HepG2 (cell line): ENCODE measurements at regions not wholly inside any gene's neighbourhood (a gene's known extent, or its start where the extent isn't known, plus 50 kb on each side); places are given as distances from the start of the nearest gene placed in this dataset.

Source experiments
- ATAC-seq: fragments of 200-7000 bp; cut with Tn5 transposase; 3 replicates; pipeline ENCODE4 v1.9.1; 2020; ENCODE audit warnings: mild to moderate bottlenecking, moderate library complexity
- BruUV-seq: library from RNA; stranded (reverse); fragments of 400-500 nt; replicated peaks from 2 replicates; lab custom pipeline; 2021; lab: Mats Ljungman, UMichigan
- CTCF ChIA-PET: fragments of 300-600 bp; formaldehyde crosslinking; extraction: SDS; loops from one replicate; lab custom pipeline; 2021; ENCODE audit warnings: low total read pairs, inconsistent platforms, low intra/inter-chr PET ratio; lab: Yijun Ruan, JAX
- POLR2A ChIA-PET: fragments of 350-600 bp; sonication (Branson Sonifier 250); formaldehyde crosslinking; loops from one replicate; lab custom pipeline; 2020; ENCODE audit warnings: antibody characterized with exemption, inconsistent platforms; lab: Yijun Ruan, JAX
- DNase-seq: peaks from one replicate; pipeline ENCODE4 v3.0.0-alpha.2; 2015; ENCODE audit warnings: low spot score
- FAIRE-seq: peaks from 3 replicates; lab custom pipeline; 2011; peaks lifted over from hg19 to GRCh38; lab: Jason Lieb, UNC
- H2AFZ ChIP-seq: one replicate; pipeline ENCODE4 v1.6.1; 2011; ENCODE audit warnings: low read length, inconsistent platforms
- H3K27ac ChIP-seq: fragments of 300-600 bp; 3 replicates; pipeline ENCODE4 v1.8.0; 2011; ENCODE audit warnings: mixed run types, mild to moderate bottlenecking, mixed read lengths, low read length, inconsistent platforms; ENCODE audit not compliant: insufficient read depth; ENCODE audit errors: extremely low read length
- H3K27me3 ChIP-seq, 2 experiments: fragments of 200-600 bp in 1 of 2; 2 replicates in 1 of 2; 3 replicates in 1 of 2; pipeline versions ENCODE4 v1.6.0 to v1.8.0; 2011; ENCODE audit warnings: low read length in 2 of 2, mild to moderate bottlenecking in 2 of 2, moderate library complexity in 2 of 2, inconsistent platforms in 1 of 2; ENCODE audit not compliant: insufficient read depth in 2 of 2, control insufficient read depth in 1 of 2
- H3K36me3 ChIP-seq, 2 experiments: fragments of 200-600 bp in 1 of 2; replicated peaks in 1 of 2; 2 replicates in 1 of 2; 3 replicates in 1 of 2; pipeline versions ENCODE4 v1.5.1 to v1.8.0; 2011; ENCODE audit warnings: low read length in 2 of 2, inconsistent platforms in 1 of 2; ENCODE audit not compliant: insufficient read depth in 2 of 2, control insufficient read depth in 1 of 2
- H3K4me1 ChIP-seq: 2 replicates; pipeline ENCODE4 v1.5.1; 2012; ENCODE audit warnings: low read length, inconsistent platforms; ENCODE audit not compliant: insufficient read depth
- H3K4me2 ChIP-seq: 2 replicates; pipeline ENCODE4 v1.6.0; 2011; ENCODE audit warnings: low read depth, low read length, inconsistent platforms
- H3K4me3 ChIP-seq, 3 experiments: fragments of 200-600 bp in 1 of 3; sonication (generic), shearing (Covaris generic) in 1 of 3; replicated peaks in 1 of 3; 2 replicates each; pipeline ENCODE4 v1.5.1; 2011 to 2016; ENCODE audit warnings: low read length in 3 of 3, inconsistent platforms in 2 of 3, low read depth in 2 of 3, mild to moderate bottlenecking in 2 of 3, control low read depth in 1 of 3, mixed read lengths in 1 of 3; ENCODE audit not compliant: insufficient read depth in 1 of 3
- H3K79me2 ChIP-seq: one replicate; pipeline ENCODE4 v1.6.1; 2011; ENCODE audit warnings: low read length, inconsistent platforms; ENCODE audit not compliant: insufficient read depth
- H3K9ac ChIP-seq: 2 replicates; pipeline ENCODE4 v1.6.0; 2011; ENCODE audit warnings: mild to moderate bottlenecking, low read depth, low read length, inconsistent platforms; ENCODE audit not compliant: insufficient read depth
- H3K9me3 ChIP-seq: 2 replicates; pipeline ENCODE4 v1.5.1; 2012; ENCODE audit warnings: mild to moderate bottlenecking, low read length
- H4K20me1 ChIP-seq: 2 replicates; pipeline ENCODE4 v1.6.0; 2011; ENCODE audit warnings: inconsistent platforms, mild to moderate bottlenecking, low read length, moderate library complexity; ENCODE audit not compliant: insufficient read depth
- HOMEZ ChIP-seq: IDR thresholded peaks from 2 replicates; pipeline ENCODE4 v1.6.1; 2016; ENCODE audit warnings: low read depth
- IRF9 ChIP-seq: sonication (generic); formaldehyde crosslinking; IDR thresholded peaks from 2 replicates; pipeline ENCODE4 v1.8.0; 2022; ENCODE audit warnings: missing genetic modification reagents, mild to moderate bottlenecking, borderline replicate concordance
- KAT2B ChIP-seq: fragments of 150-350 bp; IDR thresholded peaks from 2 replicates; pipeline ENCODE4 v1.6.1; 2014; ENCODE audit warnings: low read depth, low read length, borderline replicate concordance
- MXI1 ChIP-seq: IDR thresholded peaks from 3 replicates; pipeline ENCODE4 v1.6.1; 2012; ENCODE audit warnings: low read depth, low read length, inconsistent platforms, borderline replicate concordance
- RFX1 ChIP-seq: fragments of 450-650 bp; IDR thresholded peaks from 2 replicates; pipeline ENCODE4 v1.6.1; 2017
- RNF2 ChIP-seq: fragments of 450-650 bp; conservative IDR thresholded peaks from 2 replicates; pipeline ENCODE4 v1.6.1; 2016; ENCODE audit warnings: low read depth
- SIX1 ChIP-seq: sonication (generic); formaldehyde crosslinking; IDR thresholded peaks from 2 replicates; pipeline ENCODE4 v1.4.0; 2020; ENCODE audit warnings: missing genetic modification reagents, borderline replicate concordance
- TBX3 ChIP-seq: fragments of 450-650 bp; IDR thresholded peaks from 2 replicates; pipeline ENCODE4 v1.6.1; 2017; ENCODE audit warnings: antibody characterized with exemption, mild to moderate bottlenecking, inconsistent platforms, borderline replicate concordance
- THYN1 ChIP-seq: sonication (generic); formaldehyde crosslinking; IDR thresholded peaks from 2 replicates; pipeline ENCODE4 v1.8.1; 2023; ENCODE audit warnings: low read depth, mild to moderate bottlenecking, moderate library complexity, missing genetic modification reagents, borderline replicate concordance
- TOE1 ChIP-seq: sonication (generic); formaldehyde crosslinking; IDR thresholded peaks from 2 replicates; pipeline ENCODE4 v1.4.0; 2020; ENCODE audit warnings: mild to moderate bottlenecking, missing genetic modification reagents
- ZNF343 ChIP-seq: sonication (generic); formaldehyde crosslinking; IDR thresholded peaks from 2 replicates; pipeline ENCODE4 v1.4.0; 2020; ENCODE audit warnings: mild to moderate bottlenecking, missing genetic modification reagents
- ZNF614 ChIP-seq: IDR thresholded peaks from 2 replicates; pipeline ENCODE4 v1.6.1; 2018; ENCODE audit warnings: missing biosample characterization, missing genetic modification reagents, inconsistent platforms, borderline replicate concordance
- ZNF891 ChIP-seq: sonication (generic); formaldehyde crosslinking; IDR thresholded peaks from 2 replicates; pipeline ENCODE4 v1.5.0; 2020; ENCODE audit warnings: mild to moderate bottlenecking, missing genetic modification reagents
- WGBS: methylation state at CpG from one replicate; pipeline ENCODE4 v1.1.6; 2017; ENCODE audit warnings: low lambda C conversion rate; 5-methylcytosine and 5-hydroxymethylcytosine counted together
- in situ Hi-C: cut with HindIII; loops from 2 replicates; pipeline ENCODE4 v1.10.0; 2017; ENCODE audit warnings: low pct_unique_long_range_greater_than_20kb; ENCODE audit not compliant: extremely low pct_ligation_motif_present
- intact Hi-C: fragments of 100-400 bp; cut with micrococcal nuclease; formaldehyde crosslinking; loops from one replicate; pipeline ENCODE4 v1.10.0; 2022; ENCODE audit not compliant: unreplicated experiment
- TF ChIP-seq, protein P1 (sequence below): IDR thresholded peaks from 2 replicates; pipeline ENCODE4 v1.6.1; 2016; ENCODE audit warnings: low read depth, borderline replicate concordance

DNA sequence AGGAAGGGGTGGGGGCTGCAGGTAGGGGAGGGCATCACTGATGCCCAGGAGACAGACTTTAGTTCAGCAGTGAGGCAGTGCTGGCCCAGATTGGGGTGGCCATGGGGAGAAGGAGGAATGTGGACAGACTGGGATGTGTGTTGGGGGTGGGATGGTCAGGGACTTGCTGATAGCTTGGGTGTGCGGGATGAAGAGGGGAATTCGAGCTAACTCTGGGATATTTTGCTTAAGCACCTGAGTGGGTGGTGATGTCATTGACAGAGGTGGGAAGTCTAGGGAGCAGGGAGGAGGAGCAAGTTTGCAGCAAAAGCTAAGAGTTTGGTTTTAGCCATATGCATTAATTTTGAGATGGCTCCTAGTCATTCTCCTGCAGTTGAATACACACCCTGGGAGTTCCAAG, 207.5 kb downstream of the RPLP1 start:
- BruUV-seq: no TSS peak
- Histone ChIP-seq H3K27me3 (peaks cover 12 to 62% of the 10 kb centered on the region in 2 experiments), H3K9ac (no peak overlapping the region), H3K27ac (no peak overlapping the region), H2AFZ (no peak overlapping the region), H3K36me3 (no peaks in the 10 kb centered on the region), H3K4me3 (no peak overlapping the region), H3K79me2 (no peaks in the 10 kb centered on the region), H3K4me1 (no peaks in the 10 kb centered on the region), H3K4me2 (no peak overlapping the region), H3K9me3 (no peaks in the 10 kb centered on the region), H4K20me1 (0 out of 2 replicates have a peak, but pooled peaks cover 6% of the 10 kb centered on the region)
- DNase-seq (no peak), FAIRE-seq (no peak), ATAC-seq (no peak)
- 13% methylated on average over 2 of the region's 2 CpGs for WGBS
- CTCF ChIA-PET: no interaction called here
- POLR2A ChIA-PET: no interaction called here
- intact Hi-C loops: no loop called here
- TF ChIP-seq RFX1: no peak
- TF ChIP-seq TBX3: no peak
- TF ChIP-seq HOMEZ: no peak
- TF ChIP-seq ZNF614 (CRISPR knock-in tag): no peak
- TF ChIP-seq SIX1 (CRISPR knock-in tag): no peak
- TF ChIP-seq, protein P1, sequence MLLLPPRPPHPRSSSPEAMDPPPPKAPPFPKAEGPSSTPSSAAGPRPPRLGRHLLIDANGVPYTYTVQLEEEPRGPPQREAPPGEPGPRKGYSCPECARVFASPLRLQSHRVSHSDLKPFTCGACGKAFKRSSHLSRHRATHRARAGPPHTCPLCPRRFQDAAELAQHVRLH (CRISPR knock-in tag): no peak
- TF ChIP-seq THYN1 (CRISPR knock-in tag): no peak
- TF ChIP-seq IRF9 (CRISPR knock-in tag): no peak
- TF ChIP-seq RNF2: no peak
- TF ChIP-seq KAT2B: no peak
- TF ChIP-seq TOE1 (CRISPR knock-in tag): no peak
- no peak for TF ChIP-seq ZNF343 (CRISPR knock-in tag)
- TF ChIP-seq MXI1: no peak
- TF ChIP-seq ZNF891 (CRISPR knock-in tag): no peak
- in situ Hi-C loops: no loop called here
